Activated CD4-positive, alpha-beta T cell treated with anti-CD3 and anti-CD28 coated beads, Interleukin-2, amount 50 U/mL, for 48 hours (primary cell): ENCODE measurements at regions not wholly inside any gene's neighbourhood (a gene's known extent, or its start where the extent isn't known, plus 50 kb on each side); places are given as distances from the start of the nearest gene placed in this dataset.
A peak's percentile ranks its signal among the peaks of the same experiment; 100 is the strongest.

Source experiments
- DNase-seq, 2 experiments: peaks; one replicate each; pipeline ENCODE4 v3.0.0-alpha.2; 2020

DNA sequence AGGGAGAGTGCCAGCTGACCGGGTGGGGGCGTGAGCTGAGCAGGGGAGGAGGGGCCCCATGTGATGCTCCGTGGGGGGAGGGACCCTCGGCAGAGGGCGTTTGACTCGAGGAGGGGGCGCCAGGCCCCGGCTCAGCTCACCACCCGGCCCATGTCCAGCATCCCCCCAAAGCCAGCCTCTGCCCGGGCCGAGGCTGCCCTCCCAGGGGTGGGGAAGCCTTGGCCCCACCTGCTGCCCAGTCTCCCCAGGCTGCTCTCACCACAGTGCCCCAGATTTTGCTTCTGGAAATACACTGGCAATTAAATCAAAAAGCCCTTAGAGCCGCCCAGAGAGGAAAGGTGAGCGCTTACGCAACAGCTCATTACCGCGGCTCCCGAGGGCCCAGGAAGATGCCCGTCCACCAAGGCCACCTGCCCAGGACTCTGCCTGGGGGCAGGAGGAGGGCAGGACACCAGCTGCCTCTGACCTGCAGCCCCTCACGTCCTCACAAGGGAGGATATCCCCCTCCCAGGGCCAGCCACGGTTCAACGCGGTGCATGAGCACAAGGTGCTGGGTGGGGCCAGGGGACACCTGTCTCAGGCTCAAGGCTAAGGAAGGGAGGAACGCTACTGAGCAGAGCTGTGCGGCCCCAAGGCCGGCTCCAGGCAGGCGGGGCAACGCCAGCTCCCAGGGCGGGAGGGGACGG, 70.0 kb upstream of the INPP5A start:
- no peak for DNase-seq

DNA sequence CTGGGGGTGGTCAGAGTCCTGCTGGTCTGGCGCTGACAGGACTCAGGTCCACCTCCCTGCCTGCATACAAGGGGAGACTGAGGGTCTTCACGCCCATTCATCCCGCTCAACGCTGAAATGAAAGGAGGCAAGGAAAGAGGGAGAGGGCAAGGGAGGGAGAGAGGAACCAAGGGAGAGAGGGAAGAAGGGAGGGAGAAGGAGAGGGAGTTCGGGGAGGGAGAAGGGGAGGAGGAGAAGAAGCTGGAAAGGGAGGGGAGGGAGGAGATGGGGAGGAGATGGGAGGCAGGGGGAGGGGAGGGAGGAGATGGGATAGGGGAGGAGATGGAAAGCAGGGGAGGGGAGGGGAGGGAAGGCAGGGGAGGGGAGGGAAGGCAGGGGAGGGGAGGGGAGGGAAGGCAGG, 69.4 kb upstream of the INPP5A start:
- DNase-seq, result no peak

DNA sequence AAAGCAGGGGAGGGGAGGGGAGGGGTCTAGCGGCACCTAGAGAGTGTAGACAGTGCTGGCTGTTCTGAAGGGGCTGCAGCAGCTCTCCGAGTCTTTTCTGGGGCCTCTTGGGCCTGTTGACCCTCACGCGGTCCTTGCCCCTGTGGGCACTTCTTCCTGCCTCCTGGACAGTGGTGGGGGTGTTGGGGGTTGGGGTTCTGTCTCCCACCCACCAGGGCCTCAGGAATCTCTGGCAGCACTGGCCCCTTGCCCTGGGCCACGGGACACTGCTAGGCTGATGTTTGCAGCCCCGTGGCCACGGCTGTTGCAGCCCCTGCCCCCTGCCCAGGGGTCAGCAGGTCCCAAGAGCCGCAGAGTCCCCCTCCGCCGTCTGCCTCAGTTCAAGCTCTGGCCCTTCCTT, 68.9 kb upstream of the INPP5A start:
- no peak for DNase-seq

DNA sequence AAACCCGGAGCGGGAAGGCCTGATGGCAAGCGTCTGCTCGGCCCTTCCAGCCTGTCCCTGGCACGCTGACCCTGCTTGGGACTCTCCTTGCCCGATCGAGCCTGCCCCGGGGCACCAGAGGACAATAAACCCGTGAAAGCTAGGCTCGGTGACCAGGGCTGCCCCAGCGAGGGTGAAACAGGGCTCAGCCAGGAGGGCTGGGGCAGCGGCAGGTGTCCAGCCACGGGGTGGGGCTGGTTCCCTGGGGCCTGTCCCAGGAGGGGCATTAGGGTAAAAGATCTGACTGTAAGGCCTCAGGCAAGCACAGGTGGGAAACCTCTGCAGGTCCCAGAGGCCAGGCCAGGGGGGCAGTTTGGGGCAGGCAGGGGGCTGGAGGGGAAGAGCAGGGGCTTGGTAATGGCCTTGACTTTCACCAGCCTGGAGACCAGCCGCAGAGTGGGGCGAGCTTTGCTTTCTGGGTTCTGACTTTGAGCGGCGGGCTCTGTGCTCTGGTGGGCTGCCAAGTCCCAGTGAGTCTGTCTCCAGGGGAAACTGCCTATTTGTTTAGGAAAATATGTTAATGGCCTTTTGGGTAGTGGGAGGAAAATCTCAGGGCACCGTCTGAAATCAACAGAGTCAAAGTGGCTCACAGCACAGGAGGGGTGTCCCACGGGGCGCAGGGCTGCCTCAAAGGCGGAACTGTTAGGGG, 68.2 kb upstream of the INPP5A start:
- no peak for DNase-seq

DNA sequence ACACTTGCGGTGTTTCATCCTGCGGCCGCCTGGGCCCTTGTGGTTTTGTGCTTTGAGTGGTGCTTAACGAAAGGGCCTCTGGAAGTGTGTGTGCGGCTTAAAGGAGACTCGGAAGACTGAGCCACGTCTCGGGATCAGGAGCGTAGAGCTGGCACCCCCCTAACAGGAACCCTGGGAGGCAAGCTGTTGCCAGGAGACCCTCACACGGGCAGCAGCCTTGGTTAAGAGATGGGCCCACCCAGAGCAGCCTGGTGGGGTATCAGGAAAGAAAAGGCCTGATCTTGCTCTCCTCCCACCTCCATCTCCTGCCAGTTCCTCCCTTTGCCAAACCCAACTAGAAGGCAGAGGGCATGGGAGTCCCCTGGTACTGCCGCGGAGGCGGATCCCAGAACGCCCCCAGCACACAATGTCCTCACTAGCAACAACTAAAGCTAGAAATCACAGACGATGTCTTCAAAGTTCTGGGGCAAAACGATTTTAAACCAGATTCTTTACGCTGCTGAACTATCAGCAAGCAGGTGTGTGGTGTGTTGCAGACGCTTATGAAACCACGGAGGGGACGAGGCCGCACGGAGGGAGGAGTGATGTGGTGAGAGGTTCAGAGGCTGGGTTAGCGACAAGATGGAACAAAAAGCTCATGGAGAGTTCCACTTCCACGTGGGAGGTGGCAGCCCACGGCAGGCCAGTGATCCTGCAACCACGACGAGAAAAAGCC, 67.0 kb upstream of the INPP5A start:
- DNase-seq, result peak; percentile 24 to 44

DNA sequence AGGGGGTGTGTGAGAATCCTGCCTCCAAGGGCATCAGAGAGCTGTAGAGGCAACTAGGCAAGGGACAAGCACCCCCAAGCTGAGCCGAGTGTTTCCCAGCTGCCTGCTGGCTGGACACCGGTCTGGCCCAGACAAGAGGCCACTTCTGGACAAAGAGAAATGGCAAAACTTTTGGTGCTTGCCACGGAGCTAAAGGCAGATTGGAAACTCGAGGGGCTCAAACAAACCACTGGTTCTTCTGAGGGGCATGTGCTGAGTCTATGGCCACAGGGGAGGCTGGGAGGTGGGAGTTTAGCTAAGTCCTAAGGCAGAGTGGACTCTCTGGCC, 66.5 kb upstream of the INPP5A start:
- no peak for DNase-seq

DNA sequence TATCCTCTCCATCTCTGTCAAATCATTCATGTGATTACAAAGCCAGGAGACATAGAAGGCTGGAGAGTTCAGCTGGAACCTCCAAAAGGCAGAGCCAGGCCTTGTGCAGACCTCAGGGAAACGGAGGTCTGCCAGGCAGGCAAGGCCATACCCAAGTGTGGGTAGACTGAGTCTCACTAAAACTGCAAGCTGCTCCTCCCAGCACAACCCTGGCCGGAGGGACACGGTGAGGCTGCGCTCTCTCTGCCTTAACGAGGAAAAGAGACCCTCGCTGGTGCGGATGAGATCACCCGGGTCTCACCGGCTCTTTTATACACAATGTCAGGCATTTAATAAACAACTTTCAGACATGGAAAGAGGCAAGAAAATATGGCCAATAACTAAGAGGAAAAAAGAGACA, 66.1 kb upstream of the INPP5A start:
- DNase-seq, result no peak

DNA sequence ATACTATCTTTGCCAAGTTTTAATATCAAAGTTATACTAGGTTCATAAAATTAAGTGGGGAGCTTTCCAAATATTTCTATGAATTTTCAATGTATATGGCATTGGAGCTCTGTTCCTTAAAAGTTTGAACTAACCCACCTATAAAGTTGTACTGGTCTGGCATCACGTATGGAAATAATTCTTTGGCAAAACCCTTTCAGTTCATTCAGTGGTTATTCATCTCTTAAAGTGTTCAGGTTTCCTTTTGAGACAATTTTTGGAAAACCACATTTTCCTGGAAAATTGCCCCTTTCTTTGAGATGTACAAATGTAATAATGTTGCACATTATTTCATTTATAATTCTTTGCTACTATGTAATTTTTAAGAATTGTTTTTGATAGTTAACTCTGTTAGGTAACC, 62.5 kb upstream of the INPP5A start:
- no peak for DNase-seq

DNA sequence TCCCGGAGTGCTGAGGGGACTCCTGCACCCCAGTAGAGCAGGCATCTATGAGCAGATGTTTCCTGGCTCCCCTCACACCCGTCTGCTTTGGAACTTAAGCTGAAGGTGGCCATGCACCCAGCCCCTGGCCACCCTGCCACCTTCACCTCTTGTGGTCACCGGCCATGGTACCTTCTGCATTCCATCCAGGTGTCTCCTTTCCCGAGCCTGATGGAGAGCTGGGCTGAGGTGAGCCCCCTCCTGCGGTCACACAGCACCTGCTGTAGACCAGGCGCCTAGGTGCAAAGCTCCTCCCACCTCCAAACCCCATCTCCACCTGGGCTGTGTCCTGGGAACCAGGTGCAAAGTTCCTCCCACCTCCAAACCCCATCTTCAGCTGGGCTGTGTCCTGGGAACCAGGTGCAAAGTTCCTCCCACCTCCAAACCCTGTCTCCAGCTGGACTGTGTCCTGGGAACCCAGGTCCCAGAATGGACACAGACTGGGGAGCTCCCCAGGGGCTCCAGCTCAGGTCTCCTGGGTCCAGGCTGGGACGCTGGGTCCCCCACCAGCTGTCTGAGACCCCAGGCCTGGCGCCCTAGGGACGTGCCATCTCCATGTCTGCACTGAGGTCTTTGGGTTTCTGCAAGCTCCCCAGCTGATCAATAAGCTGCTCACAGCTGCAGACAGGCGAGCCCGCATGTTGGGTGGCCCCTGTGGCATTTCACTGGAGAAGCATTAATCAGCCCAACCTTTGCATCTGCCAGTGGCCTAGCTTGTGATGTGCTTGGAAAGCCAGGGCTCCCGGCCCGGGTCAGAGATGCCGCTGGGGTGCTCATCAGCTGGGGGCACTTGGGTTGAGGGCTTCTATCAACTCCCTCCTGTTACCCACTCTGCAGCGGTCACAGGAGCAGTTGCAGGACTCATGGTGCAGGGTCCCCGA, 61.2 kb upstream of the INPP5A start:
- no peak for DNase-seq

DNA sequence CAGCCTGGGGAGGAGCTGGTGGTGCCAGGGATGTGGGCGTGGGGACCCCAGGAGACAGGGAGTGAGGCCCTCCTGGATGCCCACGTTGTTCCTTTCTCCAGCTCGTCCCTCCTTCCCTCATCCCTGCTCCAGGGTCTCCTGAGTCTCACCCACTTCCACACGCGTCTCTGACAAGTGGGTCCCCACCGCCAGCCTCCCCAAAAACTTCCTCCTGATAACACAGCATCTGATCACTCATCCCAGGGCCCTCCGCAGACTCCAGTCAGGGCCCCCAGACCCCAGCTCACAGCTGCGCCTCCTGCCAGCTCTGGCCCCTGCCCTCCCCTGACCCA, 60.6 kb upstream of the INPP5A start:
- DNase-seq, result no peak

DNA sequence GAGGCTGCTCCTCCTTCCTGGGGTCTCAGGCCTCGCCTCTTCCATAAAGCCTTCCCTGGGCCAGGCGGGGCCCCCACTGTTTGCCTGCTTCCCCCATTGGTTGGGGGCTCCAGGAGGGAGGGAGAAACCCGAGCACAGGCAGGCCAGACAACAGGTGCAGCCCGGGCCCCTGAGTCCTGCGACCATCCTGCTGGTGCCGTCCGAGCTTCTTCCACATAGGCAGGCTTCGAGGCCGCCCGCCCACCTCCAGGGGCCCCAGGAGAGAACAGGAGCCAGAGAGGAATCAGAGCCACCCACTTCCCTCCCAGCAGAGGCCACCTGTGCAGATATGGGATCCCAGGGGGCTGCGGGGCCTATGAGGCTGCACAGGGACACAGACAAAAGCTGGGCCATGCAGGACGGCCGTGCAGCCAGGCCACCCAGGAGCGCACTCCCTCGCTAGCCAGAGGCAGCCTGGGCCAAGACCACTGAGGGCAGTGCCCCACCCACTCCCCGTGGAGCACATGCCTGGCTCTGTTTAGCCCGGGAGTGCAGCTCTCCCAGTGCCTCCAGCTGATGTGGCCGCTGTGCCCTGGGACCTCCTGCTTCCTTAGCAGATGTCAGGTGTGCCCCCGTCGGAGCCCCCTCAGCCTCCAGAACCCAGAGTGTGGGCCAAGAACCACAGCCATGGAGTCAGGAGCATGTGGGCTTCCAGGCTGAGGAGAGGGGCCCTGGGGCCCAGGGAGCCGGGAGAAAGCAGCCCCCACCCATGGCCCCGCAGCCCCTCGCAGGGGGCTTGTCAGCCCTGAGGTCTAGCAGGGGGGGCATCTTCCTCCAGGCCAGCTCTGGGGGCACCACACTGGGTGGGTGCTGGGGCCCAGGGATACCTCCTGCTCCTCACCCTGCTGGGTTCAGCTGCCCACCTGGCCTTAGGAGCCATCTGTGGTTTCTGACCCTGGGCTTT, 59.9 kb upstream of the INPP5A start:
- DNase-seq, result no peak

DNA sequence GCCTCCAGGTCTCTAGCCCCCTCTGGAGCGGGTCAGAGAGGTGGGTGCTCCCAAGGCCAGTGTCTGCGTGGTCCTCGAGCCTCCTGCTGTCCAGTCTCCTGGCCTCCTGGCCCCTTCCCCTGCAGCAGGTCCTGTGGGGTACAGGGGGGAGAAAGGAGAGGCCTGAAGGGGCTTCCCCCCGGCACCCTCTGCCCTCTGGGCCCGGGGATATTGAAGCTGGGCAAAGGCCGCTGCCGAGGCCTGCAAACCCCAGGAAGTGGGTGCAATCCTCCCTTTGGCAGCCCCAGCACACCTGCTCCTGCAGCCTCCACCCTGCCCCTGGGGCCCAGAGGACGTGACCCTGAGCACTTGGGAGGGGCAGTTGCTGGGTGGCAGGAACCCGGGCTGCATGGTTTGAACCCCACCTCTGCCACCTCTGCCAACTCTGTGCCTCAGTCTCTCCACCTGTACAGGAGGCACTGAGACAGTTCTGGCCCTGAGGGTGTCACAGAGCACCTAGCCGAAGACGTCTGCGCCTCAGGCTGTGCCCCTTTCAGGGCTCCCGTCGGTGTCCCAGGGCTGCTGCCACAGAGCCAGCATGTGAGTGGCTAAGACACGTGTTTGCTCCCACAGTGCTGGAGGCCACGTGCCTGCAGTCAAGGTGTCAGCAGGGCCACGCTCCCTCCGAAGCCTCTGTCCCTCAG, 59.1 kb upstream of the INPP5A start:
- DNase-seq, result no peak

DNA sequence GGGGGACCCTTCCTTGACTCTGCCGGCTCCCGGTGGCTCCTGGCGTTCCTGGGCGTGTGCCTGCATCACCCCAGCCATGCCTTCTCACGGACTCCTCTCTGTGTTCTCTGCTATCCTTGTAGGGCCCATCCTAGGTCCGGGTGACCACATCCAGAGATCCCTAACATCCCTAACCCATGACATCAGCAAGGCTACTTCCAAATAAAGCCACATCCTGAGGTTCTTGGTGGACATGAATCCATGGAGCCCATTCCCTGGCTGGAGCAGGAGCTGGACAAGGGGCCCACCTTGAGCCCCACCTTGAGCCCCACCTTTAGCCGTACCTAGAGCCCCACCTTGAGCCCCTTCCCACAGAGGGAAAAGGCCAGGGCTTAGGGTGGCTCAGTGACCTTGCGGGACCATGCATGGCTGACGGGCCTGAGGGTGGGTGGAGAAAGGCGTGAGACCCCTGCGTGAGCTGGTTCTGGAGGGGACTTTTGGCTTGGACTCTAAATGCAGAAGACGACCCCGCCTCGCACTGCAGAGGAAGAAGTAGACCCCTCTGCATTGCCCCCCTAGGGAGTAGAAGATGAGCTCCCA, 58.5 kb upstream of the INPP5A start:
- no peak for DNase-seq

DNA sequence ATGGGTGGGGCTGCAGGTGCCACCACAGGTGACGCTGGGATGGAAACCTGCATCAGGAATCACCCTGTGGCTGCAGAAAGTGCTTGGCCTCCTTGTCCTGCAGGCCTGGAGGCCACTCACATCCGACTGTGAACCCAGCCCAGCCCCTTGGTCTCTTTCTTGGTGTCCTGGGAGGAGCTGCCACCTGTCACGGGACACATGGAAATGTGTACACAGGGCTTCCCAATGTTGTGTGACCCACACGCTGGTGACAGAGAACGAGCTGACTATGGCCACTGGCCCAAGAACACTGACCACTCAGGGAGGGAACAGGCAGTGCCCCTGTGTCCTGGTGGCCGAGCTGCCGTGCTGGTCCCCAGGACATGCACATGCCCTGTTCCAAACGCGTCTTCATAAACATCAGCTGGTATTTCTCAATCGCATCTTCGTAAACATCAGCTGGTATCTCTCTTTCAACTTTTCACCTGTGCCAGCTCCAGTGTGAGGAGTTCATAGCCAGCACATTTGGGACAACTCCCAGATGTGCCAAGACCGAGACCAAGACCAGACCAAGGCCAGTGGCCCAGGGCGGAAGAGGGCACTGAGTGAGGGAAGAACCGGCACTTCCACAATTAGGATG, 57.9 kb upstream of the INPP5A start:
- no peak for DNase-seq

DNA sequence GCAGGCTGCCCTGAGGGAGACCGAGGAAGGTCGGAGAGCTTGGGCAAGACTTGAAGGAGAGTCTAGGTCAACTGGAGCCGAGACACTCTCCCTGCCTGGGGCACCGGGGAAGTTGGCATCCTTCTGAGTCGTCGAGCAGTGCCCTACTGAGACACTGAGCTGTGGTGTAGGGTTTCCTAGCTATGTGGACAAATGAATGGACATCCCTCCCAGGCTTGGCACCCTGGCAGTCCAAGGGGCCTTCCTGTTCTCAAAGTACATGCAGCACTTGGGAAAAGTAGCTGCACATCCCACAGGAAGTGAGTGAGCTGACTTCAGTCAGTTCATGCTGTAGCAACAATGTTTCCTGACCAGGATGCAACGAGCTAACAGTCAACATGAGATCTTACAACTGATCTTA, 57.2 kb upstream of the INPP5A start:
- no peak for DNase-seq

DNA sequence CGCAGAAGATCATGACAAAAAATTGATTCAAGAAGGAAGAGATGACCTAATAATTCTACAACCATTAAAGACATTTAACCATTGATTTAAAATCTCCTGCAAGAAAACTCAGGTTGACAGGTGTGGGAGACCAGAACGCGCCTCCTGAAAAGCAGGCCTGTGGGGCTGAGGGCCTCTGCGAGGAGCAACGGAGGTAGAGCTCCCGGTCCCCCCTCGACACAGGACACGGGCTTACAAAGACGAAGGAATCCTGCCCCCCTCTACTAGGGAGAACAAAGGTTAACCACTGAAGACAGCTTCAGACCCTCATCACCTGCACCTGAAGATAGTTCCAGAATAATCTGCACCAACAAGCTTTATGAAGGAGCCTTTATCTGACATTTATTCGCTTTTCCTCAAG, 55.9 kb upstream of the INPP5A start:
- DNase-seq, result no peak

DNA sequence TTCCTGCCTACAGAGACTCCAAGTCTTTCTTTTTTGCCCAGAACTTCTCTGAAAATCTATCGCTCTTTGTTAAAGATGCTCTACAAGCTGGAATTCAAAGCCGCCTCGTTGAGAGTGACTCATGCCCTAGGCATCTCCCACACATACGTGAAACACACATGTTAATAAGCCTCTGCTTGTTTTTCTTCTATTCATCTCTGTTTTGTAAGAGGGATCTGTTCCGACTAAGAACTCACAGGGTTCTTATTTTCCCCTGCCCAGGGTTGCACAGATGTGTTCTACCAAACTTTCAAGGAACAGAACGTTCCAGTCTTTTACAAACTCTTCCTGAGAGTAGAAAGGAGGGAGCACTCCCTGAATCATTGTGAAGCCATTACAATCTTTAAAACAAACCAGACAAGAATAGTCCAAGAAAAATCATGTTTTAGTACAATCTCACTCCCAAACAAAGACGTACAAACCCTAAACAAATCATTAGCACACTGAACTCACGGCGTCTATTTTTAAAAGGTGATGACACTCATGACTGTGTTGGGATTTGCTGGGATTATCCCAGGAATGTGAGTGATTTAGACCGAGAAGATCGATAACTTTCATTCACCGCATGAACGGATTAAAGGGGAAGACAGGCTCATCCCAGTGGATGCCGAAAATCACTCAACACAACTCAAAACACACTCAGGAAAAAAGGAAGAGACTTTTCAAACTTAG, 55.3 kb upstream of the INPP5A start:
- no peak for DNase-seq

DNA sequence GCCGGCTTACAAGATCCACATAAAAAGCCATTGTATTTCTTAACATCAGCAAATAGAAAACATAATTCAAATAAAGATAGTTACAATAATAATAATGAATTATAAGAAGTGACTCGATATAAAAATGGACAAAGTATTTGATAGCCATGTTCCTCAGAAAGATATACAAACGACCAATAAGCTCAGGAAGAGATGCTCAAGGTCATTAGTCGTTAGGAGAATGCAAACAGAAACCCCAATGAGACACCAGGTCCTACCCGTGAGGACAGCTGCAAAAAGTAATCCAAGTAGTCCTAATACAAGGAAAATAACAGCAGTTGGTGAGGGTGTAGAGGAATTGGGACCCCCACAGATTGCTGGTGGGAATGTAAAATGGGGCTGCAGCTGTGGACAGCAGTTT, 54.2 kb upstream of the INPP5A start:
- DNase-seq, result no peak

DNA sequence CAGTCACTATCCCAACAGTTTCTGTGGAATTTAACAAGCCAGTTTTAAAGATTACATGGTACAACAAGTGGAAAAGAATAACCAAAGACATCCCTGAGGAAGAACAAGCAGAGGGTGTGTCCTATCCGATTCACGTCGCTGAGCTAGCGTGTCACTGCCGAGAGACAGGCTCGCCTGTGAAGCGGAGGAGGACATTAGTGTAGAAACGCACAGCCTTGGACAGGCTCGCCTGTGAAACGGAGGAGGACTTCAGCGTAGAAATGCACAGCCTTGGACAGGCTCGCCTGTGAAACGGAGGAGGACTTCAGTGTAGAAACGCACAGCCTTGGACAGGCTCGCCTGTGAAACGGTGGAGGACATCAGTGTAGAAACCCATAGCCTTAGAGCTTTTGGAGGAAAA, 52.7 kb upstream of the INPP5A start:
- DNase-seq, result no peak

DNA sequence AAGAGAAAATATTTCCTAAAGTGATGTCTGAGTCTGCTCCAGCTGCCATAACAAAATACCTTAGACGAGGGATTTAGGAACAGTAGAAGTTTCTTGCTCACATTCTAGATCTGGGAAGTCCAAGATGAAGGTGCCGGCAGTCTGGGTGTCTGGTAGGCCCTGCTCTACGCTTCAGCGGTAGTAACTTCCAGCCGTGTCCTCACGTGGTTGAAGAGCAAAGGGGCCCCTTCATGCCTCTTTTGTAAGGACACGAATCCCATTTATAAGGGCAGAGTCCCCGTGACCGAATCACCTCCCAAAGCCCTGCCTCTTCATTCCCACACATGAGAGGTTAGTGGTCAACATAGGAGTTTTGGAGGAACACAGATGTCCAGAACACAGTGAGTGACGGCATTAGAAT, 52.2 kb upstream of the INPP5A start:
- no peak for DNase-seq
